ENCODE measurements at regions not wholly inside any gene's neighbourhood (a gene's known extent, or its start where the extent isn't known, plus 50 kb on each side); places are given as distances from the start of the nearest gene placed in this dataset.

DNA sequence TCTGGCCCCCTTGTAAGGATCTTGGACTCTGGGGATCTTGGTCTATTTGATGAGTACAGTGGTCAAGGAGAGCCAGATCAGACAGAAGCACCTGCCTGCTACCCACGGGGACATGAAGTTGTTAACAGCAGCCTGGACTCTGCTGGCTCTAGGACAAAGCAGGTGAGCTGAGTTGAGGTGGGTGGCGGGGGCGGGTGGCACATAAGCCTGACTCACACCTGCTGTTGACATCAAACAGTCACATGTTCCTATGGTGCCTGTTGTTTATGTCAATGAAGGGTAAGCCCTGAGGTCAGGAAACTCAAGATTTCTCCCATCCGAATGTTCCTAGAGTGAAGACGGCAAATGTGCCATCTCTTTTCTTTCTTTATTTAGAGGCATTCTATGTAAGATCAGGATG is 50.1 kb upstream of the CLNK start:
- no peak overlapping the region for H2BK20ac ChIP-seq (ENCODE audit: low read depth, low read length)
- no peak overlapping the region for H2AK5ac ChIP-seq (ENCODE audit: low read depth, low read length)
- no peak overlapping the region for H3K4me3 ChIP-seq (ENCODE audit: insufficient read depth, low read depth, low read length)
- no peak overlapping the region for H3K18ac ChIP-seq (ENCODE audit: low read depth, low read length)
- no peaks in the 10 kb centered on the region for H3K36me3 ChIP-seq (ENCODE audit: control insufficient read depth, insufficient read depth, low read length)
- no peak overlapping the region for H4K5ac ChIP-seq (ENCODE audit: low read depth, low read length)
- DNase-seq, result no peak
- no peak overlapping the region for H2BK15ac ChIP-seq (ENCODE audit: low read depth, low read length)
- no peak overlapping the region for H3K4me2 ChIP-seq (ENCODE audit: low read depth, low read length)
- CTCF ChIA-PET, result no interaction called here
- H3K56ac ChIP-seq (ENCODE audit: extremely low read depth, insufficient read depth, low read length), result no peak overlapping the region
- POLR2A ChIA-PET (ENCODE audit: unreplicated experiment), result no interaction called here
- H3K23ac ChIP-seq (ENCODE audit: low read depth, low read length), result no peak overlapping the region
- no peak overlapping the region for H3K14ac ChIP-seq (replicated peaks; ENCODE audit: low read depth, low read length)
- H3K79me1 ChIP-seq (ENCODE audit: low read depth in 1 of 2, low read length in 2 of 2), result no peaks in the 10 kb centered on the region
- peaks cover 2% of the 10 kb centered on the region; the same call in 1 of the 2 replicates for H3K4me1 ChIP-seq (ENCODE audit: control insufficient read depth, insufficient read depth, low read length)
- H2AFZ ChIP-seq (replicated peaks; ENCODE audit: low read length, poor library complexity), result no peak overlapping the region
- no peak for TF ChIP-seq MXI1 (IDR thresholded peaks at IDR 0.05; ENCODE audit: borderline replicate concordance, low read depth, low read length)
- no peak for TF ChIP-seq MAZ (IDR thresholded peaks at IDR 0.05; ENCODE audit: borderline replicate concordance, low read depth, low read length)
- no peak for TF ChIP-seq RAD21 (IDR thresholded peaks at IDR 0.05; ENCODE audit: low read length)
- no peak for TF ChIP-seq CHD1 (IDR thresholded peaks at IDR 0.05; ENCODE audit: low read depth, low read length)
- no peak for TF ChIP-seq RCOR1 (IDR thresholded peaks at IDR 0.05; ENCODE audit: insufficient replicate concordance, low read length)
- no peak for TF ChIP-seq SMC3 (IDR thresholded peaks at IDR 0.05; ENCODE audit: low read depth, low read length)
- TF ChIP-seq FOS (IDR thresholded peaks at IDR 0.05; ENCODE audit: low read depth, low read length), result no peak
- TF ChIP-seq NFE2L2 (IDR thresholded peaks at IDR 0.05; ENCODE audit: low read depth, low read length), result no peak
- TF ChIP-seq, protein P1, sequence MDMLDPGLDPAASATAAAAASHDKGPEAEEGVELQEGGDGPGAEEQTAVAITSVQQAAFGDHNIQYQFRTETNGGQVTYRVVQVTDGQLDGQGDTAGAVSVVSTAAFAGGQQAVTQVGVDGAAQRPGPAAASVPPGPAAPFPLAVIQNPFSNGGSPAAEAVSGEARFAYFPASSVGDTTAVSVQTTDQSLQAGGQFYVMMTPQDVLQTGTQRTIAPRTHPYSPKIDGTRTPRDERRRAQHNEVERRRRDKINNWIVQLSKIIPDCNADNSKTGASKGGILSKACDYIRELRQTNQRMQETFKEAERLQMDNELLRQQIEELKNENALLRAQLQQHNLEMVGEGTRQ (IDR thresholded peaks at IDR 0.05; ENCODE audit: low read depth, low read length), result no peak
- TF ChIP-seq MAFK (IDR thresholded peaks at IDR 0.05; ENCODE audit: low read depth, low read length), result no peak
- no peak for TF ChIP-seq BHLHE40 (IDR thresholded peaks at IDR 0.05; ENCODE audit: low read depth, low read length)
- no peak for TF ChIP-seq RFX5 (IDR thresholded peaks at IDR 0.05; ENCODE audit: low read depth, low read length)
- TF ChIP-seq, protein P2, sequence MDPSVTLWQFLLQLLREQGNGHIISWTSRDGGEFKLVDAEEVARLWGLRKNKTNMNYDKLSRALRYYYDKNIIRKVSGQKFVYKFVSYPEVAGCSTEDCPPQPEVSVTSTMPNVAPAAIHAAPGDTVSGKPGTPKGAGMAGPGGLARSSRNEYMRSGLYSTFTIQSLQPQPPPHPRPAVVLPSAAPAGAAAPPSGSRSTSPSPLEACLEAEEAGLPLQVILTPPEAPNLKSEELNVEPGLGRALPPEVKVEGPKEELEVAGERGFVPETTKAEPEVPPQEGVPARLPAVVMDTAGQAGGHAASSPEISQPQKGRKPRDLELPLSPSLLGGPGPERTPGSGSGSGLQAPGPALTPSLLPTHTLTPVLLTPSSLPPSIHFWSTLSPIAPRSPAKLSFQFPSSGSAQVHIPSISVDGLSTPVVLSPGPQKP (IDR thresholded peaks at IDR 0.05; ENCODE audit: borderline replicate concordance, low read depth, low read length), result no peak
- no peak for TF ChIP-seq POLR2A (IDR thresholded peaks at IDR 0.05; ENCODE audit: low read depth, low read length)
- TF ChIP-seq, protein P3, sequence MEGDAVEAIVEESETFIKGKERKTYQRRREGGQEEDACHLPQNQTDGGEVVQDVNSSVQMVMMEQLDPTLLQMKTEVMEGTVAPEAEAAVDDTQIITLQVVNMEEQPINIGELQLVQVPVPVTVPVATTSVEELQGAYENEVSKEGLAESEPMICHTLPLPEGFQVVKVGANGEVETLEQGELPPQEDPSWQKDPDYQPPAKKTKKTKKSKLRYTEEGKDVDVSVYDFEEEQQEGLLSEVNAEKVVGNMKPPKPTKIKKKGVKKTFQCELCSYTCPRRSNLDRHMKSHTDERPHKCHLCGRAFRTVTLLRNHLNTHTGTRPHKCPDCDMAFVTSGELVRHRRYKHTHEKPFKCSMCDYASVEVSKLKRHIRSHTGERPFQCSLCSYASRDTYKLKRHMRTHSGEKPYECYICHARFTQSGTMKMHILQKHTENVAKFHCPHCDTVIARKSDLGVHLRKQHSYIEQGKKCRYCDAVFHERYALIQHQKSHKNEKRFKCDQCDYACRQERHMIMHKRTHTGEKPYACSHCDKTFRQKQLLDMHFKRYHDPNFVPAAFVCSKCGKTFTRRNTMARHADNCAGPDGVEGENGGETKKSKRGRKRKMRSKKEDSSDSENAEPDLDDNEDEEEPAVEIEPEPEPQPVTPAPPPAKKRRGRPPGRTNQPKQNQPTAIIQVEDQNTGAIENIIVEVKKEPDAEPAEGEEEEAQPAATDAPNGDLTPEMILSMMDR (conservative IDR thresholded peaks at IDR 0.05; ENCODE audit: low read depth, low read length), result no peak
- no peak for TF ChIP-seq CEBPB (IDR thresholded peaks at IDR 0.05; ENCODE audit: low read depth, low read length)
- no peaks in the 10 kb centered on the region for H3K9me3 ChIP-seq (ENCODE audit: control insufficient read depth, insufficient read depth, low read length)
- no TSS peak for BruUV-seq (replicated peaks)
- H4K20me1 ChIP-seq (ENCODE audit: insufficient read depth, low read length), result no peaks in the 10 kb centered on the region
- no peak overlapping the region for H2AK9ac ChIP-seq (replicated peaks; ENCODE audit: low read depth, low read length, poor library complexity)
- H3K27me3 ChIP-seq (ENCODE audit: control insufficient read depth, insufficient read depth, low read length), result peaks cover 2% of the 10 kb centered on the region
- no peak overlapping the region for H3K9ac ChIP-seq (ENCODE audit: low read depth, low read length)
- no peak overlapping the region for H3K27ac ChIP-seq (ENCODE audit: insufficient read depth, low read length)
- H3K4ac ChIP-seq (ENCODE audit: low read depth, low read length), result no peak overlapping the region
- dilution Hi-C loops (cut with HindIII; ENCODE audit: low sequenced_read_pairs, unreplicated experiment), result no loop called here
- H3K9me1 ChIP-seq (ENCODE audit: insufficient read depth, low read length), result no peaks in the 10 kb centered on the region
- no CpG with 5 or more reads among the region's 5 CpGs for WGBS, 2 experiments (ENCODE audit: extremely low coverage in 2 of 2, insufficient read length in 1 of 2)
- no peak overlapping the region for H2BK5ac ChIP-seq (ENCODE audit: low read depth, low read length, poor library complexity, severe bottlenecking)
- H4K8ac ChIP-seq (ENCODE audit: low read depth in 2 of 2, low read length in 2 of 2), result no peak overlapping the region
- ATAC-seq (ENCODE audit: low read depth), result no peak
- intact Hi-C loops (cut with micrococcal nuclease), result no loop called here
- in situ Hi-C loops (cut with MboI; ENCODE audit: low sequenced_read_pairs), result no loop called here
- no peak overlapping the region for H2BK120ac ChIP-seq (ENCODE audit: low read depth, low read length)
- H4K91ac ChIP-seq (ENCODE audit: insufficient read depth, low read depth, low read length), result no peak overlapping the region

All from IMR-90 (cell line).